GM12891 (cell line): ENCODE measurements at regions not wholly inside any gene's neighbourhood (a gene's known extent, or its start where the extent isn't known, plus 50 kb on each side); places are given as distances from the start of the nearest gene placed in this dataset.

Experiments used
- POLR2A ChIP-seq: IDR thresholded peaks from 2 replicates; pipeline ENCODE4 v1.6.1; 2011; ENCODE audit warnings: low read depth, low read length, control low read depth
- POLR2AphosphoS5 ChIP-seq: IDR thresholded peaks from 2 replicates; pipeline ENCODE4 v1.6.1; 2011; ENCODE audit warnings: low read depth, low read length, control low read depth
- POU2F2 ChIP-seq: IDR thresholded peaks from 2 replicates; pipeline ENCODE4 v1.6.1; 2011; ENCODE audit warnings: low read depth, mild to moderate bottlenecking, control low read depth, low read length, moderate library complexity
- SPI1 ChIP-seq: IDR thresholded peaks from 2 replicates; pipeline ENCODE4 v1.6.1; 2011; ENCODE audit warnings: low read depth, low read length, control low read depth
- TAF1 ChIP-seq: IDR thresholded peaks from 2 replicates; pipeline ENCODE4 v1.6.1; 2011; ENCODE audit warnings: low read depth, low read length, control low read depth

DNA sequence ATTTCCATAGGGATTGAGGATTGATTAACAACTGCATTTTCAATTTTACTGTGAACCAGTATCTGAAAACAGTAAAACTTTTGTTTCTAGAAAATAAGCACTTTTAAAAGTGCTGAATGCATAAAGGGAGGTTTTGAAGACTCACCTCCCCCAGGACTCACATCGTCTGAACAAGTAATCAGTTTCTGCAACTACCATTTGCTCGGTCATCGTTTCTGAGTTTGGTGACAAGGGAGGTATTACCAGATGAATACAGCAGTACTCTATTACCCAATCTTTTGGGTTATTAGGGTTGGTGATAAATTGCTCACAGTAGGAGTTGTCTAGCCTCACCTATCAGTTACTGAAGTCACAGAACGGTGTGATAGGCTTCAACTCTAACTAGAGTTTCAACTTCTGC, 234.5 kb upstream of the FN1 start:
- TF ChIP-seq POLR2A, result no peak
- no peak for TF ChIP-seq SPI1
- TF ChIP-seq TAF1, result no peak
- no peak for TF ChIP-seq POLR2AphosphoS5
- no peak for TF ChIP-seq POU2F2
